ENCODE measurements at regions not wholly inside any gene's neighbourhood (a gene's known extent, or its start where the extent isn't known, plus 50 kb on each side); places are given as distances from the start of the nearest gene placed in this dataset.

- Histone ChIP-seq H3K4me1 (ENCODE audit: control insufficient read depth in 5 of 5, insufficient read depth in 5 of 5, low read length in 5 of 5) (no peaks in the 10 kb centered on the region), H3K9me3 (ENCODE audit: control insufficient read depth in 5 of 5, low read length in 5 of 5) (no peaks in the 10 kb centered on the region), H3K4me3 (ENCODE audit: low read depth in 1 of 5, low read length in 5 of 5) (no peak overlapping the region), H3K27me3 (ENCODE audit: control insufficient read depth in 5 of 5, insufficient read depth in 4 of 5, low read length in 5 of 5) (no peaks in the 10 kb centered on the region), H3K9ac (ENCODE audit: low read length in 5 of 5) (no peak overlapping the region), H3K36me3 (ENCODE audit: control insufficient read depth in 5 of 5, insufficient read depth in 5 of 5, low read length in 5 of 5) (no peaks in the 10 kb centered on the region), H3K27ac (ENCODE audit: low read depth, low read length) (no peak overlapping the region)
Observed at GRCh38 chr2:34340307-34340706, 741.2 kb upstream of the FAM98A start.

GRCh38 chr2:34337735-34338134, 738.6 kb upstream of the FAM98A start:
- no peaks in the 10 kb centered on the region for H3K9me3 ChIP-seq (ENCODE audit: control insufficient read depth in 5 of 5, low read length in 5 of 5)
- H3K4me3 ChIP-seq (ENCODE audit: low read depth in 1 of 5, low read length in 5 of 5): no peak overlapping the region
- H3K27ac ChIP-seq (ENCODE audit: low read depth, low read length): no peak overlapping the region
- H3K4me1 ChIP-seq (ENCODE audit: control insufficient read depth in 5 of 5, insufficient read depth in 5 of 5, low read length in 5 of 5): no peaks in the 10 kb centered on the region
- no peaks in the 10 kb centered on the region for H3K36me3 ChIP-seq (ENCODE audit: control insufficient read depth in 5 of 5, insufficient read depth in 5 of 5, low read length in 5 of 5)
- H3K9ac ChIP-seq (ENCODE audit: low read length in 5 of 5): no peak overlapping the region
- H3K27me3 ChIP-seq (ENCODE audit: control insufficient read depth in 5 of 5, insufficient read depth in 4 of 5, low read length in 5 of 5): no peaks in the 10 kb centered on the region

GRCh38 chr2:34332813-34333212, 733.7 kb upstream of the FAM98A start:
- Histone ChIP-seq H3K4me1 (ENCODE audit: control insufficient read depth in 5 of 5, insufficient read depth in 5 of 5, low read length in 5 of 5) (no peaks in the 10 kb centered on the region), H3K27ac (ENCODE audit: low read depth, low read length) (no peak overlapping the region), H3K4me3 (ENCODE audit: low read depth in 1 of 5, low read length in 5 of 5) (no peak overlapping the region), H3K36me3 (ENCODE audit: control insufficient read depth in 5 of 5, insufficient read depth in 5 of 5, low read length in 5 of 5) (no peaks in the 10 kb centered on the region), H3K9ac (ENCODE audit: low read length in 5 of 5) (no peak overlapping the region), H3K27me3 (ENCODE audit: control insufficient read depth in 5 of 5, insufficient read depth in 4 of 5, low read length in 5 of 5) (no peaks in the 10 kb centered on the region), H3K9me3 (ENCODE audit: control insufficient read depth in 5 of 5, low read length in 5 of 5) (no peaks in the 10 kb centered on the region)

GRCh38 chr2:34320056-34320455, 721.0 kb upstream of the FAM98A start:
- Histone ChIP-seq H3K27ac (ENCODE audit: low read depth, low read length) (no peak overlapping the region), H3K9me3 (ENCODE audit: control insufficient read depth in 5 of 5, low read length in 5 of 5) (no peaks in the 10 kb centered on the region), H3K27me3 (ENCODE audit: control insufficient read depth in 5 of 5, insufficient read depth in 4 of 5, low read length in 5 of 5) (no peaks in the 10 kb centered on the region), H3K4me1 (ENCODE audit: control insufficient read depth in 5 of 5, insufficient read depth in 5 of 5, low read length in 5 of 5) (no peaks in the 10 kb centered on the region), H3K9ac (ENCODE audit: low read length in 5 of 5) (no peak overlapping the region), H3K4me3 (ENCODE audit: low read depth in 1 of 5, low read length in 5 of 5) (no peak overlapping the region), H3K36me3 (ENCODE audit: control insufficient read depth in 5 of 5, insufficient read depth in 5 of 5, low read length in 5 of 5) (no peaks in the 10 kb centered on the region)

- Histone ChIP-seq H3K36me3 (ENCODE audit: control insufficient read depth in 5 of 5, insufficient read depth in 5 of 5, low read length in 5 of 5) (no peaks in the 10 kb centered on the region), H3K27me3 (ENCODE audit: control insufficient read depth in 5 of 5, insufficient read depth in 4 of 5, low read length in 5 of 5) (no peaks in the 10 kb centered on the region), H3K9me3 (ENCODE audit: control insufficient read depth in 5 of 5, low read length in 5 of 5) (no peaks in the 10 kb centered on the region), H3K9ac (ENCODE audit: low read length in 5 of 5) (no peak overlapping the region), H3K4me1 (ENCODE audit: control insufficient read depth in 5 of 5, insufficient read depth in 5 of 5, low read length in 5 of 5) (no peaks in the 10 kb centered on the region), H3K4me3 (ENCODE audit: low read depth in 1 of 5, low read length in 5 of 5) (no peak overlapping the region), H3K27ac (ENCODE audit: low read depth, low read length) (no peak overlapping the region)
Observed at GRCh38 chr2:34317797-34318196, 718.7 kb upstream of the FAM98A start.

- Histone ChIP-seq H3K27ac (ENCODE audit: low read depth, low read length) (no peak overlapping the region), H3K27me3 (ENCODE audit: control insufficient read depth in 5 of 5, insufficient read depth in 4 of 5, low read length in 5 of 5) (no peaks in the 10 kb centered on the region), H3K4me1 (ENCODE audit: control insufficient read depth in 5 of 5, insufficient read depth in 5 of 5, low read length in 5 of 5) (no peaks in the 10 kb centered on the region), H3K9me3 (ENCODE audit: control insufficient read depth in 5 of 5, low read length in 5 of 5) (no peaks in the 10 kb centered on the region), H3K9ac (ENCODE audit: low read length in 5 of 5) (no peak overlapping the region), H3K4me3 (ENCODE audit: low read depth in 1 of 5, low read length in 5 of 5) (no peak overlapping the region), H3K36me3 (ENCODE audit: control insufficient read depth in 5 of 5, insufficient read depth in 5 of 5, low read length in 5 of 5) (no peaks in the 10 kb centered on the region)
Observed at GRCh38 chr2:34316788-34317187, 717.7 kb upstream of the FAM98A start.

GRCh38 chr2:34311816-34312215, 712.7 kb upstream of the FAM98A start:
- peaks cover 0 to 3% (median 0%) of the 10 kb centered on the region in 5 donors for H3K9me3 ChIP-seq (ENCODE audit: control insufficient read depth in 5 of 5, low read length in 5 of 5)
- H3K4me1 ChIP-seq (ENCODE audit: control insufficient read depth in 5 of 5, insufficient read depth in 5 of 5, low read length in 5 of 5): no peaks in the 10 kb centered on the region
- no peak overlapping the region for H3K4me3 ChIP-seq (ENCODE audit: low read depth in 1 of 5, low read length in 5 of 5)
- H3K27ac ChIP-seq (ENCODE audit: low read depth, low read length): no peak overlapping the region
- no peaks in the 10 kb centered on the region for H3K27me3 ChIP-seq (ENCODE audit: control insufficient read depth in 5 of 5, insufficient read depth in 4 of 5, low read length in 5 of 5)
- H3K36me3 ChIP-seq (ENCODE audit: control insufficient read depth in 5 of 5, insufficient read depth in 5 of 5, low read length in 5 of 5): no peaks in the 10 kb centered on the region
- no peak overlapping the region for H3K9ac ChIP-seq (ENCODE audit: low read length in 5 of 5)

GRCh38 chr2:34308140-34308539, 709.0 kb upstream of the FAM98A start:
- no peaks in the 10 kb centered on the region for H3K4me1 ChIP-seq (ENCODE audit: control insufficient read depth in 5 of 5, insufficient read depth in 5 of 5, low read length in 5 of 5)
- no peaks in the 10 kb centered on the region for H3K27me3 ChIP-seq (ENCODE audit: control insufficient read depth in 5 of 5, insufficient read depth in 4 of 5, low read length in 5 of 5)
- H3K4me3 ChIP-seq (ENCODE audit: low read depth in 1 of 5, low read length in 5 of 5): no peak overlapping the region
- H3K9ac ChIP-seq (ENCODE audit: low read length in 5 of 5): no peak overlapping the region
- peaks cover 0 to 3% (median 0%) of the 10 kb centered on the region in 5 donors for H3K9me3 ChIP-seq (ENCODE audit: control insufficient read depth in 5 of 5, low read length in 5 of 5)
- H3K27ac ChIP-seq (ENCODE audit: low read depth, low read length): no peak overlapping the region
- no peaks in the 10 kb centered on the region for H3K36me3 ChIP-seq (ENCODE audit: control insufficient read depth in 5 of 5, insufficient read depth in 5 of 5, low read length in 5 of 5)

- Histone ChIP-seq H3K27ac (ENCODE audit: low read depth, low read length) (no peak overlapping the region), H3K36me3 (ENCODE audit: control insufficient read depth in 5 of 5, insufficient read depth in 5 of 5, low read length in 5 of 5) (no peaks in the 10 kb centered on the region), H3K27me3 (ENCODE audit: control insufficient read depth in 5 of 5, insufficient read depth in 4 of 5, low read length in 5 of 5) (no peaks in the 10 kb centered on the region), H3K4me3 (ENCODE audit: low read depth in 1 of 5, low read length in 5 of 5) (no peak overlapping the region), H3K4me1 (ENCODE audit: control insufficient read depth in 5 of 5, insufficient read depth in 5 of 5, low read length in 5 of 5) (no peaks in the 10 kb centered on the region), H3K9me3 (ENCODE audit: control insufficient read depth in 5 of 5, low read length in 5 of 5) (peaks cover 0 to 3% (median 0%) of the 10 kb centered on the region in 5 donors), H3K9ac (ENCODE audit: low read length in 5 of 5) (no peak overlapping the region)
Observed at GRCh38 chr2:34307636-34308035, 708.5 kb upstream of the FAM98A start.

GRCh38 chr2:34306745-34307144, 707.6 kb upstream of the FAM98A start:
- no peaks in the 10 kb centered on the region for H3K4me1 ChIP-seq (ENCODE audit: control insufficient read depth in 5 of 5, insufficient read depth in 5 of 5, low read length in 5 of 5)
- no peak overlapping the region for H3K4me3 ChIP-seq (ENCODE audit: low read depth in 1 of 5, low read length in 5 of 5)
- H3K9ac ChIP-seq (ENCODE audit: low read length in 5 of 5): no peak overlapping the region
- H3K27ac ChIP-seq (ENCODE audit: low read depth, low read length): no peak overlapping the region
- no peaks in the 10 kb centered on the region for H3K27me3 ChIP-seq (ENCODE audit: control insufficient read depth in 5 of 5, insufficient read depth in 4 of 5, low read length in 5 of 5)
- H3K9me3 ChIP-seq (ENCODE audit: control insufficient read depth in 5 of 5, low read length in 5 of 5): peaks cover 0 to 3% (median 0%) of the 10 kb centered on the region in 5 donors
- no peaks in the 10 kb centered on the region for H3K36me3 ChIP-seq (ENCODE audit: control insufficient read depth in 5 of 5, insufficient read depth in 5 of 5, low read length in 5 of 5)

GRCh38 chr2:34305587-34305986, 706.5 kb upstream of the FAM98A start:
- H3K9me3 ChIP-seq (ENCODE audit: control insufficient read depth in 5 of 5, low read length in 5 of 5): peaks cover 0 to 3% (median 0%) of the 10 kb centered on the region in 5 donors
- no peaks in the 10 kb centered on the region for H3K36me3 ChIP-seq (ENCODE audit: control insufficient read depth in 5 of 5, insufficient read depth in 5 of 5, low read length in 5 of 5)
- no peak overlapping the region for H3K9ac ChIP-seq (ENCODE audit: low read length in 5 of 5)
- H3K4me3 ChIP-seq (ENCODE audit: low read depth in 1 of 5, low read length in 5 of 5): no peak overlapping the region
- H3K4me1 ChIP-seq (ENCODE audit: control insufficient read depth in 5 of 5, insufficient read depth in 5 of 5, low read length in 5 of 5): no peaks in the 10 kb centered on the region
- no peaks in the 10 kb centered on the region for H3K27me3 ChIP-seq (ENCODE audit: control insufficient read depth in 5 of 5, insufficient read depth in 4 of 5, low read length in 5 of 5)
- H3K27ac ChIP-seq (ENCODE audit: low read depth, low read length): no peak overlapping the region

Measured in subcutaneous abdominal adipose tissue (tissue), 5 donors.